Coronary artery (tissue), 2 donors: ENCODE measurements at regions not wholly inside any gene's neighbourhood (a gene's known extent, or its start where the extent isn't known, plus 50 kb on each side); places are given as distances from the start of the nearest gene placed in this dataset.

ENCODE experiments used
- DNase-seq: peaks from one replicate; pipeline ENCODE4 v3.0.0-alpha.2; 2017; ENCODE audit warnings: low spot score
- H3K27ac ChIP-seq, 2 donors: fragments of 200-600 bp; sonication (generic); one replicate each; pipeline ENCODE4 v1.5.1; 2016 to 2019
- H3K4me3 ChIP-seq: fragments of 200-600 bp; sonication (generic); 2 replicates; pipeline ENCODE4 v1.5.1; 2016; ENCODE audit warnings: mild to moderate bottlenecking, moderate library complexity
- CTCF ChIP-seq: fragments of 200-600 bp; sonication (generic); IDR thresholded peaks from one replicate; pipeline ENCODE4 v1.5.1; 2019; ENCODE audit warnings: antibody characterized with exemption

DNA sequence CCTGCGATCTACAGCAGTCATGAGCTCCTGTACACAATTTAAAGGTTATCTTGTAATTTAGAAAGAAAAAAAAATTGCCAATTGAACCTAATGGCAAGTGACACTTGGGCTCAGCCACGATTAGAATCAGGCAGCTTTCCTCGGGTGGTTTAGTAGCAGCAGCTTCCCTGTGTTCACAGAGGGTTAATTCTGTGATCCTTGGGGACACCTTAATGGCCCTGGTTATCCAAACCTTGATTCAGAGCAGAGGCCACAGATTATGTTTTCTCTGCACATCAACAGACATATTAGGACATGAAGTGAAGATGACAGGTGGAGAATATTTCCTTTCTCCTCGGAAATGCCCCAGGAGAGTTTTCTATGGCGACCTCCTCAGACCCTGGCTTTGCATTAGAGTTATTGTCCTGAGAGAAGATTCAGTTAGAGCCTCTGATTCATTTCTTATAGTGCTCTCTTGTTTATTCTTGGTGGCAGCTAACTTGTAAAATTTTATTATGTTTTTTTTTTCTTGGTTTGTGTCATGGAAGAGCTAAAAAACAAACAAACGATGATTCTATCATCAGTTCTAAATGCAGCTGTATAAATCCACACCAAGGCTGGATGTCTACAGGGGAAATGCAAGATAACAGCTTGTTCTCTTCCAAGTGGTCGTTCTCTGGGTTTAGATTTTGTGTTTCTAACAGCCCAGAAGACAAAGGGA lies 351.2 kb upstream of the DYNLRB2 start:
- H3K4me3 ChIP-seq, result no peak overlapping the region
- no peak overlapping the region for H3K27ac ChIP-seq
- TF ChIP-seq CTCF, result no peak
- DNase-seq, result no peak

DNA sequence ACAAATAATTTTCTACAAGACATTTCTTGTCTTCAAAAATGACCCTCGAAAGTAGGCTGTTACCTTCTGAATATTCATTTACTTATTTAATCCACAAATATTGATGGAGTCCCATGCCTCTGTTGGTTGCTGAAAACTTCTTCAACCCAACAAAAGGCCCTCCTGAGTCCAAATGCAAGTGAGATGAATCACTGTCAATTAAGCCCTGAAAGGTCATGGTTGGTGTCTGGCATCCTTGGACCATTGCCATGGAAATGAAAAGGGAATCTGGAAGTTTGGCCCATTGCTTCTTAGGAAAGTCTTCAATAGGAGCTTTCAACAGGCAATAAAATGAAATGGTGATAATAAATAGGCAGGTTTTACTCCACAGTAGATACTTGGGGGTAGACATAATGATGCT lies 364.7 kb upstream of the DYNLRB2 start:
- TF ChIP-seq CTCF, result no peak
- DNase-seq, result no peak
- Histone ChIP-seq H3K4me3 (no peak overlapping the region), H3K27ac (no peak overlapping the region)

DNA sequence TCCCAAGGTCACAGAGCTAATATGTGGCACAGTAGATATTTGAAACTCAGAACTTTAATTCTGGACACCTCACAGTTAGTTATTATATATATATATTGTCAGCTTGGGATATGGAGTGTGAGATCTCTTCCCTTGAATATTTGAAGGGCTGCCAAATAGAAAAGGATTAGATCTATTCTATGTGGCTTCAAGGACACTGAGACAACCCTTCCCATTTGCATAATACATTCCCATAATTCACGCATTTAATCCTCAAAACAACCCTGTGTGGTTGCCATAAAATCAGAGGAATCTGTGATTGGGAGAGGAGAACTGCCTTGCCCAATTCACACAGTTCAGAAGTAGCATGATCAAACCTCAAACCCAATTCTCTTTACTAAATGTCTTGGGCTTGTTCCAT lies 365.8 kb upstream of the DYNLRB2 start:
- DNase-seq, result no peak

DNA sequence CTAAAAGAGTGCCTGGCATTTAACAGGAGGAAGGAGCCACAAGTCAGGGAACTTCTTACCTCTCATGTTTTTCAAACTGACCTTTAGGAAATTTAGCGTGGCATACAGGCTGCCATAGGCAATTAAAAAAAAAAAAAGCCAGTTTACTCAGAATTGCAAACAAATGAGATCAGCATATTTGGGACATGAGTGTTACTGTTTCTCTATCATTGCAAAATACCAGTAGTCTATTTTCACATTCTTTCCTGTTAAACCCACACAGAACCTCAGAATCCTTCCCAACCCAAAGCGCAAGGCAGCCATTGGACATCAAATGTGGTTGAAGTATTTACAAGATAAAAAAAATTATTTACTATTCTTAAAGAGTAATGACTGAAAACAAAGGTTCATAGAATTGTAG lies 366.4 kb upstream of the DYNLRB2 start:
- Histone ChIP-seq H3K27ac (no peak overlapping the region), H3K4me3 (no peak overlapping the region)
- TF ChIP-seq CTCF, result no peak
- DNase-seq, result no peak

More for the DNA sequence above, 365.8 kb upstream of the DYNLRB2 start:
- no peak overlapping the region for H3K4me3 ChIP-seq
- no peak overlapping the region for H3K27ac ChIP-seq
- no peak for TF ChIP-seq CTCF

DNA sequence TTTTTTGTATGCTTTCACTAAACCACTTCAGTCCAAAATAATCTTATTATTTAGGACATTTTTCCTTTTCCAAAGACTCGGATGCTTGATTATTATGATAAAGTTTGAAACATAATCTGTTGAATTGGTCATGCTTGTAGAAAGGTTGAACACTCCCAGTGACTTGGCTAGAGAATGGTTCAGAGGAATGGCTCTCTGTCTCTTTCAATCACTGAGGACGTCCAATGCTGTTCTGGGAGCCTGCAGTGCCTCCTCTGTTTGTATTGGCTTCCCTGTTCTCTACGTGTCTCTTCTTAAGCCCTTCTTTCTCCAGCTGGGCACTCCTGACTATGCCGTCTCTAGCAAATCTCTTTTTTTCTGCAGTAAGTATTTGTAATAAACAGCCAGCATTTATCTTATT lies 369.0 kb upstream of the DYNLRB2 start:
- Histone ChIP-seq H3K27ac (no peak overlapping the region), H3K4me3 (no peak overlapping the region)
- DNase-seq, result no peak
- TF ChIP-seq CTCF, result no peak

DNA sequence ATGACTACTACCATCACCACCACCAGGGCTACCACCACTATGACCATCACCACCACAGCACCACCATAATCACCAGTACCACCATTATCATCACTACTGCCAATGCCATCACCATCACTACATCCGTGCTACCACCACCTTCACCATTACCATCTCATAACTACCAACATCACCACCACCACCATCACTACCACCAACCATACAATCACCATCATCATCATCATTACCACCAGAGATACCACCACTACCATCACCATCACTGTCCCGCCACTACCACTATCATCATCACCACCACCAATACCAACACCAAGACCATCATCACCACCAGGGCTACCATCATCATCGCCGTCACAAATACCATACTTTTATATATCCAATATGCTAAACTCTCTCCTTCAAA lies 369.6 kb upstream of the DYNLRB2 start:
- no peak for DNase-seq
- Histone ChIP-seq H3K4me3 (no peak overlapping the region), H3K27ac (no peak overlapping the region)
- TF ChIP-seq CTCF, result no peak

DNA sequence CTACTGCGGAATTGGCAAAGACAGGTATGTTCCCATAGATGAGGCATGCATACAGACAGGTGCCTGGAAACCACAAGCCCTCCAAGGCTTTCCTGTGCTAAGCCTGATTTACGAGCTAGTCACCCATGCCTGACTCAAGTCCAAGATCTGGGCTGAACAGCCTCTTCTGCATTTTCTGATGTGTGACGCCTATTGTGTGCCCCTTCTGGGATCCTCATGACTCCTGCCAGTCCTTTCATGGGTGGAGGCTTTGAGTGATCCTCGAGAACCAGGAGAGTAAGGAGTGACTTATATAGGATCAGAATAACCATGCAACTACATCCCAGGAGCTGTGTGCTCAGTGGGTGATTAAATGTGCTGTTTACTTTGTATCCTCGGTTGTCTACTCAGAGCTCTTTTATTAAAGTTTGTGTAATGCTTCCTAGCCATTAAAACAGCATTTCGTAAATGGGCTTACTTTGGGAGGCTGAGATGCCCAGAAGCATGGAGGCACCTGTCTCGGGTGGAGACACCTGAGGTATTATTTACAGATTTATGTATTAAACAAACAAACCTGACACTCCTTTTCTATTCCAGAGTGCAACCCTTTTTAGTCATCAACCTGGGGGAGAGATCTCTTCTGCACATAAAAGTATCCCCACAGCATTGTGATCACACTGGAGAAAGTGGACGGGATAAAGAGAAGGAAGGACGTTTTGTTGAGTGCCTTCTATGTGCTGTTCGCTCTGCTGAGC lies 373.0 kb upstream of the DYNLRB2 start:
- TF ChIP-seq CTCF, result no peak
- Histone ChIP-seq H3K4me3 (no peak overlapping the region), H3K27ac (no peak overlapping the region)
- no peak for DNase-seq
